GM12878 (cell line): ENCODE measurements at regions not wholly inside any gene's neighbourhood (a gene's known extent, or its start where the extent isn't known, plus 50 kb on each side); places are given as distances from the start of the nearest gene placed in this dataset.

ENCODE experiments used
- ATAC-seq: fragments of 200-7000 bp; cut with Tn5 transposase; 3 replicates; pipeline ENCODE4 v1.9.1; 2020; ENCODE audit warnings: mild to moderate bottlenecking, moderate library complexity
- BruUV-seq: library from RNA; stranded (reverse); fragments of 400-500 nt; replicated peaks from 2 replicates; lab custom pipeline; 2021; lab: Mats Ljungman, UMichigan
- CTCF ChIA-PET: fragments of 300-600 bp; sonication (Branson Sonifier 250); formaldehyde crosslinking; extraction: SDS; loops from one replicate; lab custom pipeline; 2021; ENCODE audit warnings: inconsistent platforms; lab: Yijun Ruan, JAX
- POLR2A ChIA-PET: fragments of 350-600 bp; formaldehyde crosslinking; extraction: SDS; loops from one replicate; lab custom pipeline; 2021; ENCODE audit warnings: inconsistent platforms; lab: Charles Lee
- RAD21 ChIA-PET: fragments of 300-600 bp; sonication (Branson Sonifier 250); formaldehyde crosslinking; loops from one replicate; lab custom pipeline; 2023; ENCODE audit warnings: antibody characterized with exemption; ENCODE audit not compliant: unreplicated experiment; lab: Charles Lee
- SMC1A ChIA-PET: fragments of 300-600 bp; sonication (Branson Sonifier 250); formaldehyde crosslinking; loops from one replicate; lab custom pipeline; 2023; ENCODE audit not compliant: unreplicated experiment, uncharacterized antibody; lab: Charles Lee
- DNase-seq: peaks from one replicate; pipeline ENCODE4 v3.0.0-alpha.2; 2011; ENCODE audit warnings: low read depth, low spot score
- FAIRE-seq: peaks from 3 replicates; lab custom pipeline; 2011; peaks lifted over from hg19 to GRCh38; lab: Jason Lieb, UNC
- H2AFZ ChIP-seq: 2 replicates; pipeline ENCODE4 v1.6.0; 2011; ENCODE audit warnings: low read depth, low read length, control low read depth; ENCODE audit not compliant: control insufficient read depth
- H3K27ac ChIP-seq: 2 replicates; pipeline ENCODE4 v1.5.1; 2011; ENCODE audit warnings: control low read depth; ENCODE audit not compliant: control insufficient read depth, insufficient read depth
- H3K27me3 ChIP-seq, 2 experiments: replicated peaks in 1 of 2; 2 replicates each; pipeline versions ENCODE4 v1.6.0 to v1.6.1; 2011; ENCODE audit warnings: low read length in 1 of 2; ENCODE audit not compliant: control insufficient read depth in 2 of 2, insufficient read depth in 2 of 2
- H3K36me3 ChIP-seq, 2 experiments: 2 replicates each; pipeline ENCODE4 v1.5.1; 2011; ENCODE audit warnings: low read length in 1 of 2; ENCODE audit not compliant: control insufficient read depth in 2 of 2, insufficient read depth in 2 of 2
- H3K4me1 ChIP-seq: 2 replicates; pipeline ENCODE4 v1.6.1; 2011; ENCODE audit warnings: mild to moderate bottlenecking, low read length, moderate library complexity, mixed read lengths; ENCODE audit not compliant: control insufficient read depth, insufficient read depth
- H3K4me2 ChIP-seq: 2 replicates; pipeline ENCODE4 v1.6.0; 2011; ENCODE audit warnings: control low read depth; ENCODE audit not compliant: control insufficient read depth, insufficient read depth
- H3K4me3 ChIP-seq: fragments of 200-600 bp; sonication (generic); 2 replicates; pipeline ENCODE4 v1.5.1; 2016
- H3K79me2 ChIP-seq: 2 replicates; pipeline ENCODE4 v1.6.0; 2011; ENCODE audit warnings: low read length; ENCODE audit not compliant: control insufficient read depth, insufficient read depth
- H3K9ac ChIP-seq: 2 replicates; pipeline ENCODE4 v1.8.0; 2011; ENCODE audit warnings: low read length, control low read depth, mixed read lengths; ENCODE audit not compliant: control insufficient read depth, insufficient read depth
- H3K9me3 ChIP-seq: replicated peaks from 3 replicates; pipeline ENCODE4 v1.5.1; 2011; ENCODE audit warnings: mild to moderate bottlenecking, low read length; ENCODE audit not compliant: control insufficient read depth, insufficient read depth
- H4K20me1 ChIP-seq: 2 replicates; pipeline ENCODE4 v1.6.0; 2011; ENCODE audit not compliant: control insufficient read depth, insufficient read depth
- BMI1 ChIP-seq: fragments of 450-650 bp; IDR thresholded peaks from 2 replicates; pipeline ENCODE4 v1.6.1; 2016; ENCODE audit warnings: mild to moderate bottlenecking, moderate library complexity, borderline replicate concordance
- CHD2 ChIP-seq: IDR thresholded peaks from 2 replicates; pipeline ENCODE4 v1.6.1; 2011; ENCODE audit warnings: low read depth, low read length, improper control_type of control experiment, borderline replicate concordance
- CREB1 ChIP-seq: IDR thresholded peaks from 2 replicates; pipeline ENCODE4 v1.6.1; 2012; ENCODE audit warnings: low read depth, mild to moderate bottlenecking, inconsistent platforms
- IKZF1 ChIP-seq: fragments of 450-650 bp; conservative IDR thresholded peaks from 2 replicates; pipeline ENCODE4 v1.6.1; 2017; ENCODE audit warnings: antibody characterized with exemption, mild to moderate bottlenecking
- IKZF2 ChIP-seq, 2 experiments: fragments of 450-650 bp; IDR thresholded peaks; 2 replicates each; pipeline ENCODE4 v1.6.1; 2017; ENCODE audit warnings: mild to moderate bottlenecking in 2 of 2, moderate library complexity in 2 of 2
- LARP7 ChIP-seq: fragments of 450-650 bp; IDR thresholded peaks from 2 replicates; pipeline ENCODE4 v1.6.1; 2017; ENCODE audit warnings: mild to moderate bottlenecking
- MXI1 ChIP-seq: fragments of 150-350 bp; IDR thresholded peaks from 2 replicates; pipeline ENCODE4 v1.6.1; 2011; ENCODE audit warnings: low read depth, mild to moderate bottlenecking, inconsistent platforms, low read length, improper control_type of control experiment
- MYC ChIP-seq: IDR thresholded peaks from 2 replicates; pipeline ENCODE4 v1.6.1; 2011; ENCODE audit warnings: mild to moderate bottlenecking, low read length, moderate library complexity, inconsistent platforms; ENCODE audit not compliant: insufficient read depth, insufficient replicate concordance, insufficient read length, severe bottlenecking
- NFYB ChIP-seq: IDR thresholded peaks from 2 replicates; pipeline ENCODE4 v1.6.1; 2011; ENCODE audit warnings: low read depth, mild to moderate bottlenecking, low read length, improper control_type of control experiment, moderate library complexity; ENCODE audit not compliant: insufficient read depth
- SRF ChIP-seq, 2 experiments: IDR thresholded peaks; 2 replicates each; pipeline ENCODE4 v1.6.1; 2011; ENCODE audit warnings: low read depth in 2 of 2, low read length in 2 of 2, mild to moderate bottlenecking in 1 of 2, moderate library complexity in 1 of 2
- STAT1 ChIP-seq: fragments of 450-650 bp; conservative IDR thresholded peaks from 2 replicates; pipeline ENCODE4 v1.6.1; 2014; ENCODE audit warnings: antibody characterized with exemption, mild to moderate bottlenecking
- SUZ12 ChIP-seq: fragments of 200-600 bp; sonication (generic); IDR thresholded peaks from one replicate; pipeline ENCODE4 v1.6.1; 2018; ENCODE audit warnings: antibody characterized with exemption, mild to moderate bottlenecking; ENCODE audit not compliant: unreplicated experiment
- WGBS: methylation state at CpG from one replicate; pipeline ENCODE4 v1.1.6; 2016; ENCODE audit warnings: low lambda C conversion rate; ENCODE audit not compliant: insufficient replicate concordance, insufficient coverage; ENCODE audit errors: missing lambda C conversion rate; 5-methylcytosine and 5-hydroxymethylcytosine counted together
- in situ Hi-C: fragments of 300-500 bp; cut with MboI; formaldehyde crosslinking; loops from 9 replicates; pipeline ENCODE4 v1.14.3; 2018; ENCODE audit warnings: mixed read lengths
- intact Hi-C: fragments of 100-400 bp; cut with micrococcal nuclease; formaldehyde crosslinking; loops from one replicate; pipeline ENCODE4 v1.14.2; 2022; ENCODE audit not compliant: unreplicated experiment
- TF ChIP-seq, protein P1 (sequence below): IDR thresholded peaks from 2 replicates; pipeline ENCODE4 v1.6.1; 2011; ENCODE audit warnings: low read depth, low read length, improper control_type of control experiment, borderline replicate concordance
- TF ChIP-seq, protein P2 (sequence below): IDR thresholded peaks from 2 replicates; pipeline ENCODE4 v1.6.1; 2012; ENCODE audit warnings: mild to moderate bottlenecking, low read depth, low read length
- TF ChIP-seq, protein P3 (sequence below): fragments of 450-650 bp; conservative IDR thresholded peaks from 2 replicates; pipeline ENCODE4 v1.6.1; 2017; ENCODE audit warnings: mild to moderate bottlenecking, moderate library complexity
- TF ChIP-seq, protein P4 (sequence below): fragments of 450-650 bp; IDR thresholded peaks from 2 replicates; pipeline ENCODE4 v1.6.1; 2014; ENCODE audit warnings: mild to moderate bottlenecking

DNA sequence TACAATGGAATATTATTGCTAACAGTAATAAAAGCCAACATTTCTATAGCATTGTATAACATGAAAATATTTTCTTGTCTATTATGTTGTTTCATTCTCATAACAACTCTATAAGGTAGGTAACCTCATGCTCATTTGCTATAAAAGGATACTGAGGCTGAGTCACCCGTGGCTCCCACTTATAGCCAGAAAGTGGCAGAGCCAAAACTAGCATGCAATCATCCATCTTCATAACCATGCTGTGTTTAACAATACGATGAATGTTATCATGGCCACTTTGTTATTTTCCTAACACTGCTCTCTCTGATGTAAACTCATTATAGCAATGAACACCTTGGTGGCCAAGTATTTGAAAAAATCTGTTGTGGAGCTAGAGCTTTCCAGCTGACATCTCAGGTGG, 80.8 kb upstream of the JUN start:
- H4K20me1 ChIP-seq, result no peaks in the 10 kb centered on the region
- TF ChIP-seq IKZF2 (IDR thresholded peaks at IDR 0.05) (no peak), IKZF1 (no peak), SUZ12 (no peak), BMI1 (no peak), LARP7 (no peak), SRF (IDR thresholded peaks at IDR 0.05; ENCODE audit: low read depth in 2 of 2, low read length in 2 of 2) (no peak), CHD2 (no peak), NFYB (no peak), MXI1 (no peak), MYC (no peak), CREB1 (no peak), STAT1 (no peak)
- TF ChIP-seq, protein P1, sequence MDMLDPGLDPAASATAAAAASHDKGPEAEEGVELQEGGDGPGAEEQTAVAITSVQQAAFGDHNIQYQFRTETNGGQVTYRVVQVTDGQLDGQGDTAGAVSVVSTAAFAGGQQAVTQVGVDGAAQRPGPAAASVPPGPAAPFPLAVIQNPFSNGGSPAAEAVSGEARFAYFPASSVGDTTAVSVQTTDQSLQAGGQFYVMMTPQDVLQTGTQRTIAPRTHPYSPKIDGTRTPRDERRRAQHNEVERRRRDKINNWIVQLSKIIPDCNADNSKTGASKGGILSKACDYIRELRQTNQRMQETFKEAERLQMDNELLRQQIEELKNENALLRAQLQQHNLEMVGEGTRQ, result no peak
- TF ChIP-seq, protein P2, sequence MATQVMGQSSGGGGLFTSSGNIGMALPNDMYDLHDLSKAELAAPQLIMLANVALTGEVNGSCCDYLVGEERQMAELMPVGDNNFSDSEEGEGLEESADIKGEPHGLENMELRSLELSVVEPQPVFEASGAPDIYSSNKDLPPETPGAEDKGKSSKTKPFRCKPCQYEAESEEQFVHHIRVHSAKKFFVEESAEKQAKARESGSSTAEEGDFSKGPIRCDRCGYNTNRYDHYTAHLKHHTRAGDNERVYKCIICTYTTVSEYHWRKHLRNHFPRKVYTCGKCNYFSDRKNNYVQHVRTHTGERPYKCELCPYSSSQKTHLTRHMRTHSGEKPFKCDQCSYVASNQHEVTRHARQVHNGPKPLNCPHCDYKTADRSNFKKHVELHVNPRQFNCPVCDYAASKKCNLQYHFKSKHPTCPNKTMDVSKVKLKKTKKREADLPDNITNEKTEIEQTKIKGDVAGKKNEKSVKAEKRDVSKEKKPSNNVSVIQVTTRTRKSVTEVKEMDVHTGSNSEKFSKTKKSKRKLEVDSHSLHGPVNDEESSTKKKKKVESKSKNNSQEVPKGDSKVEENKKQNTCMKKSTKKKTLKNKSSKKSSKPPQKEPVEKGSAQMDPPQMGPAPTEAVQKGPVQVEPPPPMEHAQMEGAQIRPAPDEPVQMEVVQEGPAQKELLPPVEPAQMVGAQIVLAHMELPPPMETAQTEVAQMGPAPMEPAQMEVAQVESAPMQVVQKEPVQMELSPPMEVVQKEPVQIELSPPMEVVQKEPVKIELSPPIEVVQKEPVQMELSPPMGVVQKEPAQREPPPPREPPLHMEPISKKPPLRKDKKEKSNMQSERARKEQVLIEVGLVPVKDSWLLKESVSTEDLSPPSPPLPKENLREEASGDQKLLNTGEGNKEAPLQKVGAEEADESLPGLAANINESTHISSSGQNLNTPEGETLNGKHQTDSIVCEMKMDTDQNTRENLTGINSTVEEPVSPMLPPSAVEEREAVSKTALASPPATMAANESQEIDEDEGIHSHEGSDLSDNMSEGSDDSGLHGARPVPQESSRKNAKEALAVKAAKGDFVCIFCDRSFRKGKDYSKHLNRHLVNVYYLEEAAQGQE, result no peak
- TF ChIP-seq, protein P3, sequence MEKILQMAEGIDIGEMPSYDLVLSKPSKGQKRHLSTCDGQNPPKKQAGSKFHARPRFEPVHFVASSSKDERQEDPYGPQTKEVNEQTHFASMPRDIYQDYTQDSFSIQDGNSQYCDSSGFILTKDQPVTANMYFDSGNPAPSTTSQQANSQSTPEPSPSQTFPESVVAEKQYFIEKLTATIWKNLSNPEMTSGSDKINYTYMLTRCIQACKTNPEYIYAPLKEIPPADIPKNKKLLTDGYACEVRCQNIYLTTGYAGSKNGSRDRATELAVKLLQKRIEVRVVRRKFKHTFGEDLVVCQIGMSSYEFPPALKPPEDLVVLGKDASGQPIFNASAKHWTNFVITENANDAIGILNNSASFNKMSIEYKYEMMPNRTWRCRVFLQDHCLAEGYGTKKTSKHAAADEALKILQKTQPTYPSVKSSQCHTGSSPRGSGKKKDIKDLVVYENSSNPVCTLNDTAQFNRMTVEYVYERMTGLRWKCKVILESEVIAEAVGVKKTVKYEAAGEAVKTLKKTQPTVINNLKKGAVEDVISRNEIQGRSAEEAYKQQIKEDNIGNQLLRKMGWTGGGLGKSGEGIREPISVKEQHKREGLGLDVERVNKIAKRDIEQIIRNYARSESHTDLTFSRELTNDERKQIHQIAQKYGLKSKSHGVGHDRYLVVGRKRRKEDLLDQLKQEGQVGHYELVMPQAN, result no peak
- TF ChIP-seq, protein P4, sequence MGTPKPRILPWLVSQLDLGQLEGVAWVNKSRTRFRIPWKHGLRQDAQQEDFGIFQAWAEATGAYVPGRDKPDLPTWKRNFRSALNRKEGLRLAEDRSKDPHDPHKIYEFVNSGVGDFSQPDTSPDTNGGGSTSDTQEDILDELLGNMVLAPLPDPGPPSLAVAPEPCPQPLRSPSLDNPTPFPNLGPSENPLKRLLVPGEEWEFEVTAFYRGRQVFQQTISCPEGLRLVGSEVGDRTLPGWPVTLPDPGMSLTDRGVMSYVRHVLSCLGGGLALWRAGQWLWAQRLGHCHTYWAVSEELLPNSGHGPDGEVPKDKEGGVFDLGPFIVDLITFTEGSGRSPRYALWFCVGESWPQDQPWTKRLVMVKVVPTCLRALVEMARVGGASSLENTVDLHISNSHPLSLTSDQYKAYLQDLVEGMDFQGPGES, result no peak
- TF ChIP-seq, all 136 proteins: peak for 0
- POLR2A ChIA-PET, result no interaction called here
- Histone ChIP-seq H3K4me1 (peaks cover 6% of the 10 kb centered on the region), H3K9ac (no peak overlapping the region), H3K36me3 (no peaks in the 10 kb centered on the region), H3K4me3 (no peak overlapping the region), H3K27ac (no peak overlapping the region), H3K79me2 (no peaks in the 10 kb centered on the region), H2AFZ (no peak overlapping the region), H3K4me2 (no peak overlapping the region), H3K27me3 (no peaks in the 10 kb centered on the region), H3K9me3 (no peaks in the 10 kb centered on the region)
- intact Hi-C loops, result no loop called here
- no peak for FAIRE-seq
- ATAC-seq, result no peak
- no TSS peak for BruUV-seq
- in situ Hi-C loops, result no loop called here
- CTCF ChIA-PET, result interaction anchor here (1.1 kb wide), 1 partner anchor 52 kb away, joined by 3 read pairs; no protein-coding TSS in a partner anchor
- SMC1A ChIA-PET, result interaction anchor here (1.3 kb wide), 1 partner anchor 16 kb away, joined by 3 read pairs; no protein-coding TSS in a partner anchor
- RAD21 ChIA-PET, result no interaction called here
- WGBS, result 72% methylated on average over 2 of the region's 2 CpGs
- DNase-seq, result no peak
